SKM-1 (cell line): ENCODE measurements at regions not wholly inside any gene's neighbourhood (a gene's known extent, or its start where the extent isn't known, plus 50 kb on each side); places are given as distances from the start of the nearest gene placed in this dataset.
"Not testable (repeated sequence)": the region's sequence is repeated elsewhere in the genome, so short reads cannot be mapped to it uniquely, and the experiment has no call there.

Experiments
- DNase-seq: peaks from one replicate; lab custom pipeline; 2025; ENCODE audit not compliant: unreplicated experiment; lab: John Stamatoyannopoulos, UW

GRCh38 chr16:62889097-62889496, 852.9 kb upstream of the CDH8 start:
- no peak for DNase-seq

- DNase-seq = no peak
Observed at GRCh38 chr16:62883509-62883908, 847.3 kb upstream of the CDH8 start.

- DNase-seq = no peak
Observed at GRCh38 chr16:62882552-62883221, 846.4 kb upstream of the CDH8 start.

- no peak for DNase-seq
Observed at GRCh38 chr16:62876133-62876532, 839.9 kb upstream of the CDH8 start.

GRCh38 chr16:62872339-62872738, 836.1 kb upstream of the CDH8 start:
- DNase-seq = no peak

- no peak for DNase-seq
Observed at GRCh38 chr16:62870554-62870953, 834.3 kb upstream of the CDH8 start.

GRCh38 chr16:62869837-62870236, 833.6 kb upstream of the CDH8 start:
- DNase-seq = no peak

GRCh38 chr16:62863139-62863538, 826.9 kb upstream of the CDH8 start:
- no peak for DNase-seq

- no peak for DNase-seq
Observed at GRCh38 chr16:62853887-62854286, 817.6 kb upstream of the CDH8 start.

GRCh38 chr16:62846399-62847057, 810.3 kb upstream of the CDH8 start:
- DNase-seq = no peak

- DNase-seq = no peak
Observed at GRCh38 chr16:62832214-62832613, 796.0 kb upstream of the CDH8 start.

- DNase-seq = no peak
Observed at GRCh38 chr16:62831235-62831850, 795.1 kb upstream of the CDH8 start.

GRCh38 chr16:62829607-62830006, 793.4 kb upstream of the CDH8 start:
- DNase-seq = peak; percentile 14

- no peak for DNase-seq
Observed at GRCh38 chr16:62829084-62829483, 792.8 kb upstream of the CDH8 start.

- no peak for DNase-seq
Observed at GRCh38 chr16:62821824-62822223, 785.6 kb upstream of the CDH8 start.

- no peak for DNase-seq
Observed at GRCh38 chr16:62816971-62817519, 780.8 kb upstream of the CDH8 start.

GRCh38 chr16:62814891-62815290, 778.7 kb upstream of the CDH8 start:
- no peak for DNase-seq

- DNase-seq = no peak
Observed at GRCh38 chr16:62805221-62805857, 769.1 kb upstream of the CDH8 start.

GRCh38 chr16:62794724-62795123, 758.5 kb upstream of the CDH8 start:
- DNase-seq = no peak

GRCh38 chr16:62780081-62780480, 743.8 kb upstream of the CDH8 start:
- not testable (repeated sequence) for DNase-seq

- no peak for DNase-seq
Observed at GRCh38 chr16:62764572-62764971, 728.3 kb upstream of the CDH8 start.

GRCh38 chr16:62760398-62760797, 724.2 kb upstream of the CDH8 start:
- DNase-seq = no peak
